22Rv1 (cell line): ENCODE measurements at regions not wholly inside any gene's neighbourhood (a gene's known extent, or its start where the extent isn't known, plus 50 kb on each side); places are given as distances from the start of the nearest gene placed in this dataset.

ENCODE experiments used
- H3K27ac ChIP-seq: fragments of 450-650 bp; 2 replicates; pipeline ENCODE4 v1.5.1; 2017
- ZFX ChIP-seq: fragments of 450-650 bp; IDR thresholded peaks from 2 replicates; pipeline ENCODE4 v1.6.1; 2017; ENCODE audit warnings: antibody characterized with exemption, borderline replicate concordance
- TF ChIP-seq, protein P1 (sequence below): fragments of 450-650 bp; IDR thresholded peaks from 2 replicates; pipeline ENCODE4 v1.5.1; 2017; ENCODE audit warnings: mild to moderate bottlenecking

- H3K27ac ChIP-seq = no peak overlapping the region
- TF ChIP-seq ZFX = no peak
- TF ChIP-seq, protein P1, sequence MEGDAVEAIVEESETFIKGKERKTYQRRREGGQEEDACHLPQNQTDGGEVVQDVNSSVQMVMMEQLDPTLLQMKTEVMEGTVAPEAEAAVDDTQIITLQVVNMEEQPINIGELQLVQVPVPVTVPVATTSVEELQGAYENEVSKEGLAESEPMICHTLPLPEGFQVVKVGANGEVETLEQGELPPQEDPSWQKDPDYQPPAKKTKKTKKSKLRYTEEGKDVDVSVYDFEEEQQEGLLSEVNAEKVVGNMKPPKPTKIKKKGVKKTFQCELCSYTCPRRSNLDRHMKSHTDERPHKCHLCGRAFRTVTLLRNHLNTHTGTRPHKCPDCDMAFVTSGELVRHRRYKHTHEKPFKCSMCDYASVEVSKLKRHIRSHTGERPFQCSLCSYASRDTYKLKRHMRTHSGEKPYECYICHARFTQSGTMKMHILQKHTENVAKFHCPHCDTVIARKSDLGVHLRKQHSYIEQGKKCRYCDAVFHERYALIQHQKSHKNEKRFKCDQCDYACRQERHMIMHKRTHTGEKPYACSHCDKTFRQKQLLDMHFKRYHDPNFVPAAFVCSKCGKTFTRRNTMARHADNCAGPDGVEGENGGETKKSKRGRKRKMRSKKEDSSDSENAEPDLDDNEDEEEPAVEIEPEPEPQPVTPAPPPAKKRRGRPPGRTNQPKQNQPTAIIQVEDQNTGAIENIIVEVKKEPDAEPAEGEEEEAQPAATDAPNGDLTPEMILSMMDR = no peak
Observed at GRCh38 chr4:128393101-128393704, 105.6 kb upstream of the PGRMC2 start.

DNA sequence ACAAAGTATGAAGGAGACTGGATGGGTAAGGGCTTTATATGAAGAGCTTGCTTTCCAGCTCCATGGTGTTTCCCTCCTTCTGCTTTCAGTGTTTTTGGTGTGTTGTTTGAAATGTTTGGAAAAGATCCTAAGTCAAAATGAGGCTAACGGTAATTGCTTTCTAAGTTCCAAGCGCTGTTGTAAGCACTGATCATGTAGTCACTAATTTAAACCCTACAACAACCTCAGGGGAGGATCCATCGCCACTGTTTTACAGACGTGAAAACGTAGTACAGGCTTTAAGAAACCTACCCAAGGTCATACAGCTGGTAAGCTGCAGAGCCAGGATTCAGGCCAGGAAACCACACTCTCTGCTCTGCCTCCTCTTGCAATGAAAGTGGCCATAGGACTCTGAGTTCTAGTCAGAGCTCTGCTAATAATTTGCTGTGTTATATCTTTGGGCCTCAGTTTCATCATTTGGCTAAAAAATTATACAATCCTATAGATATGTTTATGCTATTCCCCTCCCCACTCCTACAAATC is 102.9 kb upstream of the PGRMC2 start:
- H3K27ac ChIP-seq = no peak overlapping the region
- TF ChIP-seq, protein P1 = no peak
- TF ChIP-seq ZFX = no peak

DNA sequence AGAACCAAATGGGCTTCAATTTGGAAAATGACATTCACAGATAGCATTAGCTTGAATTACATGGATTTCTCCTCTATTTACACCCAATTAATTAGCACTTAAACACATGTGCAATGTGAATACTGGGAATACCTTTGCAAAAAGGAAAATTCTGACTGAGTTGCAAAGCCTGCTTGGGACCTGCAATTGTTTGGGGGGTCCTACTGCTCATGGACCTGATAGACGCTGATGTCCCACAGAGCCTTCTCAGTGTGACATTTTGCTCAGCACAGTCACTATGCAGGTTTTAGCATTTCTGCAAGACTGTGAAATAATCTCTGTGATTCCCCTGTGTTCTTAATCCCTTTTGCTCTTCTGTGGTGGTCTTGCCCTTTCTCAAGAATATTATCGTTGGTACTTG is 101.2 kb upstream of the PGRMC2 start:
- no peak overlapping the region for H3K27ac ChIP-seq
- TF ChIP-seq ZFX = no peak
- TF ChIP-seq, protein P1 = no peak

- no peak overlapping the region for H3K27ac ChIP-seq
- TF ChIP-seq ZFX = no peak
- TF ChIP-seq, protein P1 = no peak
Observed at GRCh38 chr4:128388352-128388630, 100.7 kb upstream of the PGRMC2 start.

GRCh38 chr4:128387600-128388351 is 100.2 kb upstream of the PGRMC2 start:
- H3K27ac ChIP-seq = peak overlapping the region; percentile 57
- TF ChIP-seq, protein P1 = no peak
- no peak for TF ChIP-seq ZFX

- H3K27ac ChIP-seq = peak overlapping the region; percentile 57
Observed at GRCh38 chr4:128386761-128387599, 99.4 kb upstream of the PGRMC2 start.

More at GRCh38 chr4:128386761-128387599, 99.4 kb upstream of the PGRMC2 start:
- TF ChIP-seq, protein P1 = no peak
- no peak for TF ChIP-seq ZFX
